ENCODE measurements at regions not wholly inside any gene's neighbourhood (a gene's known extent, or its start where the extent isn't known, plus 50 kb on each side); places are given as distances from the start of the nearest gene placed in this dataset.

- Histone ChIP-seq H3K27ac (no peak overlapping the region), H3K4me2 (no peak overlapping the region), H3K36me3 (replicated peaks; ENCODE audit: insufficient read depth, low read depth) (no peaks in the 10 kb centered on the region), H3K4me1 (ENCODE audit: insufficient read depth) (no peaks in the 10 kb centered on the region), H3K9me3 (ENCODE audit: low read depth) (no peaks in the 10 kb centered on the region), H3K9me2 (replicated peaks; ENCODE audit: insufficient read depth) (no peaks in the 10 kb centered on the region), H2AFZ (no peak overlapping the region), H4K20me1 (ENCODE audit: insufficient read depth, poor library complexity, severe bottlenecking) (no peaks in the 10 kb centered on the region), H3K27me3 (no peaks in the 10 kb centered on the region), H3K4me3 (no peak overlapping the region), H3K79me2 (no peaks in the 10 kb centered on the region)
- TF ChIP-seq EZH2phosphoT487 (IDR thresholded peaks at IDR 0.05; ENCODE audit: low read depth, severe bottlenecking, unreplicated experiment) (no peak), EZH2 (IDR thresholded peaks at IDR 0.05; ENCODE audit: borderline replicate concordance) (no peak), CTCF (IDR thresholded peaks at IDR 0.05; ENCODE audit: poor library complexity) (no peak)
- DNase-seq (ENCODE audit: low spot score), result peak; percentile 58
- 50% methylated on average over 15 of the region's 15 CpGs for WGBS (ENCODE audit: low lambda C conversion rate, missing lambda C conversion rate)
Observed at GRCh38 chr5:167861129-167861927, 430.1 kb upstream of the WWC1 start.

DNA sequence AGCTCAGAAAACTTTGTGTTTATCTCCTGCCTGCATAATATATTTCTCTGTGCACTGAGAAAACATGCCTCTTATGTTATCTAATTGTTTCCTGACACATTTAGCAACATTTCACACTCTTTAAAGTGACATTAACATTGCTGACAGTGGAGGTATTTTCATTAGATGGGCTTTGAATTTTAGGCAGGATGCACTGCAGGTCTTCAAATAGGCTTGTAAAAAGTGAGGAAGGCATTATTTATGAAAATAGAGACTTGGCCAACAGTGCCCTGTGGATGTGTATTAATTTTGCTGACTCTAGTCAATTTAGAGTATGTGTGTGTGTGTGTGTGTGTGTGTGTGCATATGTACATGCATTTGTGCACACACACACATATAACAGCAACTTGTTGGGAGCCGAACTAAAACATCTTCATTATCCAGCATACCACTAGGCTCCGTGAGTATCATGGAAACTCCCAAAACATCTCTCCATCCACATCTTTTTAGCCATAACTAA, 429.5 kb upstream of the WWC1 start:
- Histone ChIP-seq H3K4me1 (ENCODE audit: insufficient read depth) (no peaks in the 10 kb centered on the region), H3K4me3 (no peak overlapping the region), H3K4me2 (no peak overlapping the region), H3K27me3 (no peaks in the 10 kb centered on the region), H3K9me3 (ENCODE audit: low read depth) (no peaks in the 10 kb centered on the region), H4K20me1 (ENCODE audit: insufficient read depth, poor library complexity, severe bottlenecking) (no peaks in the 10 kb centered on the region), H3K79me2 (no peaks in the 10 kb centered on the region), H2AFZ (no peak overlapping the region), H3K9me2 (replicated peaks; ENCODE audit: insufficient read depth) (no peaks in the 10 kb centered on the region), H3K27ac (no peak overlapping the region), H3K36me3 (replicated peaks; ENCODE audit: insufficient read depth, low read depth) (no peaks in the 10 kb centered on the region)
- DNase-seq (ENCODE audit: low spot score), result no peak
- no peak for TF ChIP-seq EZH2phosphoT487 (IDR thresholded peaks at IDR 0.05; ENCODE audit: low read depth, severe bottlenecking, unreplicated experiment)
- TF ChIP-seq CTCF (IDR thresholded peaks at IDR 0.05; ENCODE audit: poor library complexity), result no peak
- no peak for TF ChIP-seq EZH2 (IDR thresholded peaks at IDR 0.05; ENCODE audit: borderline replicate concordance)
- 93% methylated on average over 2 of the region's 2 CpGs for WGBS (ENCODE audit: low lambda C conversion rate, missing lambda C conversion rate)

GRCh38 chr5:167863883-167864282, 427.6 kb upstream of the WWC1 start:
- Histone ChIP-seq H3K27ac (no peak overlapping the region), H2AFZ (no peak overlapping the region), H3K27me3 (no peaks in the 10 kb centered on the region), H3K4me2 (no peak overlapping the region), H3K9me2 (replicated peaks; ENCODE audit: insufficient read depth) (no peaks in the 10 kb centered on the region), H3K9me3 (ENCODE audit: low read depth) (no peaks in the 10 kb centered on the region), H3K4me1 (ENCODE audit: insufficient read depth) (no peaks in the 10 kb centered on the region), H4K20me1 (ENCODE audit: insufficient read depth, poor library complexity, severe bottlenecking) (no peaks in the 10 kb centered on the region), H3K36me3 (replicated peaks; ENCODE audit: insufficient read depth, low read depth) (no peaks in the 10 kb centered on the region), H3K4me3 (no peak overlapping the region), H3K79me2 (no peaks in the 10 kb centered on the region)
- TF ChIP-seq CTCF (IDR thresholded peaks at IDR 0.05; ENCODE audit: poor library complexity) (no peak), EZH2phosphoT487 (IDR thresholded peaks at IDR 0.05; ENCODE audit: low read depth, severe bottlenecking, unreplicated experiment) (no peak), EZH2 (IDR thresholded peaks at IDR 0.05; ENCODE audit: borderline replicate concordance) (no peak)
- no peak for DNase-seq (ENCODE audit: low spot score)
- WGBS (ENCODE audit: low lambda C conversion rate, missing lambda C conversion rate), result 42% methylated on average over 2 of the region's 2 CpGs

All from hepatocyte (in vitro differentiated cells).